IMR-90 (cell line): ENCODE measurements at regions not wholly inside any gene's neighbourhood (a gene's known extent, or its start where the extent isn't known, plus 50 kb on each side); places are given as distances from the start of the nearest gene placed in this dataset.
"Not testable (repeated sequence)": the region's sequence is repeated elsewhere in the genome, so short reads cannot be mapped to it uniquely, and the experiment has no call there.

Experiments used
- ATAC-seq: fragments of 200-7000 bp; cut with Tn5 transposase; 2 replicates; pipeline ENCODE4 v1.9.1; 2020; ENCODE audit warnings: low read depth, mild to moderate bottlenecking, moderate library complexity
- BruUV-seq: library from RNA; stranded (reverse); fragments of 400-500 nt; replicated peaks from 2 replicates; lab custom pipeline; 2021; lab: Mats Ljungman, UMichigan
- CTCF ChIA-PET: fragments of 300-600 bp; formaldehyde crosslinking; extraction: SDS; loops from one replicate; lab custom pipeline; 2021; ENCODE audit warnings: antibody characterized with exemption; lab: Yijun Ruan, JAX
- POLR2A ChIA-PET: fragments of 300-600 bp; sonication (Branson Sonifier 250); formaldehyde crosslinking; loops from one replicate; lab custom pipeline; 2022; ENCODE audit warnings: antibody characterized with exemption; ENCODE audit not compliant: unreplicated experiment; lab: Charles Lee
- DNase-seq: peaks from one replicate; pipeline ENCODE4 v3.0.0; 2013
- H2AFZ ChIP-seq: replicated peaks from 2 replicates; pipeline ENCODE3; 2013; ENCODE audit warnings: low read length, mild to moderate bottlenecking; ENCODE audit not compliant: poor library complexity
- H2AK5ac ChIP-seq: 2 replicates; pipeline ENCODE4 v1.6.1; 2013; ENCODE audit warnings: low read depth, low read length, inconsistent platforms
- H2AK9ac ChIP-seq: replicated peaks from 2 replicates; pipeline ENCODE3; 2013; ENCODE audit warnings: mild to moderate bottlenecking, low read depth, low read length, moderate library complexity; ENCODE audit not compliant: poor library complexity
- H2BK120ac ChIP-seq: 2 replicates; pipeline ENCODE4 v1.6.1; 2013; ENCODE audit warnings: low read depth, low read length, inconsistent platforms
- H2BK15ac ChIP-seq: 3 replicates; pipeline ENCODE4 v1.6.1; 2013; ENCODE audit warnings: low read depth, low read length, inconsistent platforms
- H2BK20ac ChIP-seq: 2 replicates; pipeline ENCODE4 v1.6.1; 2013; ENCODE audit warnings: low read depth, mild to moderate bottlenecking, inconsistent platforms, low read length, moderate library complexity
- H2BK5ac ChIP-seq: 2 replicates; pipeline ENCODE4 v1.6.1; 2013; ENCODE audit warnings: mild to moderate bottlenecking, low read depth, low read length, inconsistent platforms; ENCODE audit not compliant: poor library complexity, severe bottlenecking
- H3K14ac ChIP-seq: replicated peaks from 2 replicates; pipeline ENCODE4 v1.6.1; 2013; ENCODE audit warnings: low read depth, low read length, inconsistent platforms
- H3K18ac ChIP-seq: 2 replicates; pipeline ENCODE4 v1.6.1; 2013; ENCODE audit warnings: low read depth, low read length, control low read depth
- H3K23ac ChIP-seq: 2 replicates; pipeline ENCODE4 v1.6.1; 2013; ENCODE audit warnings: low read depth, low read length, inconsistent platforms
- H3K27ac ChIP-seq: 2 replicates; pipeline ENCODE4 v1.5.1; 2013; ENCODE audit warnings: mild to moderate bottlenecking, control low read depth, low read length; ENCODE audit not compliant: insufficient read depth
- H3K27me3 ChIP-seq: 2 replicates; pipeline ENCODE4 v1.6.1; 2013; ENCODE audit warnings: low read length; ENCODE audit not compliant: control insufficient read depth, insufficient read depth
- H3K36me3 ChIP-seq: 2 replicates; pipeline ENCODE4 v1.6.1; 2013; ENCODE audit warnings: low read length, mixed read lengths; ENCODE audit not compliant: control insufficient read depth, insufficient read depth
- H3K4ac ChIP-seq: 2 replicates; pipeline ENCODE4 v1.6.1; 2013; ENCODE audit warnings: low read depth, low read length, inconsistent platforms
- H3K4me1 ChIP-seq: 2 replicates; pipeline ENCODE4 v1.6.1; 2013; ENCODE audit warnings: low read length, mixed read lengths; ENCODE audit not compliant: control insufficient read depth, insufficient read depth
- H3K4me2 ChIP-seq: 2 replicates; pipeline ENCODE4 v1.6.1; 2013; ENCODE audit warnings: low read depth, mild to moderate bottlenecking, control low read depth, low read length, moderate library complexity
- H3K4me3 ChIP-seq: 2 replicates; pipeline ENCODE4 v1.5.1; 2013; ENCODE audit warnings: low read depth, mild to moderate bottlenecking, control low read depth, low read length, moderate library complexity; ENCODE audit not compliant: insufficient read depth
- H3K56ac ChIP-seq: 2 replicates; pipeline ENCODE4 v1.6.1; 2013; ENCODE audit warnings: low read length, inconsistent platforms; ENCODE audit not compliant: insufficient read depth; ENCODE audit errors: extremely low read depth
- H3K79me1 ChIP-seq, 2 experiments: 2 replicates each; pipeline ENCODE4 v1.6.1; 2013; ENCODE audit warnings: low read length in 2 of 2, inconsistent platforms in 1 of 2, low read depth in 1 of 2
- H3K9ac ChIP-seq: 2 replicates; pipeline ENCODE4 v1.6.1; 2013; ENCODE audit warnings: low read depth, low read length, control low read depth
- H3K9me1 ChIP-seq: 2 replicates; pipeline ENCODE4 v1.6.1; 2013; ENCODE audit warnings: low read length, inconsistent platforms; ENCODE audit not compliant: insufficient read depth
- H3K9me3 ChIP-seq: 2 replicates; pipeline ENCODE4 v1.6.1; 2013; ENCODE audit warnings: low read length; ENCODE audit not compliant: control insufficient read depth, insufficient read depth
- H4K20me1 ChIP-seq: 2 replicates; pipeline ENCODE4 v1.6.1; 2013; ENCODE audit warnings: low read length, inconsistent platforms; ENCODE audit not compliant: insufficient read depth
- H4K5ac ChIP-seq: 2 replicates; pipeline ENCODE4 v1.6.1; 2013; ENCODE audit warnings: mild to moderate bottlenecking, low read depth, low read length, control low read depth
- H4K8ac ChIP-seq, 2 experiments: 2 replicates each; pipeline ENCODE4 v1.6.1; 2013; ENCODE audit warnings: low read depth in 2 of 2, low read length in 2 of 2, control low read depth in 1 of 2, inconsistent platforms in 1 of 2
- H4K91ac ChIP-seq: 2 replicates; pipeline ENCODE4 v1.6.1; 2013; ENCODE audit warnings: low read depth, low read length, inconsistent platforms; ENCODE audit not compliant: insufficient read depth
- WGBS, 2 experiments: methylation state at CpG; one replicate each; pipeline versions ENCODE4 v1.1.5 to v1.1.7; 2013; ENCODE audit warnings: missing lambda C conversion rate in 2 of 2; ENCODE audit not compliant: insufficient read length in 1 of 2; ENCODE audit errors: extremely low coverage in 2 of 2; 5-methylcytosine and 5-hydroxymethylcytosine counted together
- dilution Hi-C: fragments of 300-500 bp; cut with HindIII; formaldehyde crosslinking; loops from one replicate; pipeline ENCODE4 v1.14.3; 2018; ENCODE audit warnings: low sequenced_read_pairs; ENCODE audit not compliant: unreplicated experiment
- in situ Hi-C: fragments of 300-500 bp; cut with MboI; formaldehyde crosslinking; loops from 3 replicates; pipeline ENCODE4 v1.14.3; 2019; ENCODE audit warnings: low sequenced_read_pairs, inconsistent platforms, mixed read lengths
- intact Hi-C: fragments of 100-400 bp; cut with micrococcal nuclease; formaldehyde crosslinking; loops from 2 replicates; pipeline ENCODE4 v1.10.0; 2022

GRCh38 chr2:107746552-107747198, 80.0 kb upstream of the RGPD4 start:
- H2BK15ac ChIP-seq, H2BK5ac ChIP-seq, intact Hi-C loops, H3K27me3 ChIP-seq, ATAC-seq, H2BK20ac ChIP-seq, H3K4ac ChIP-seq, H3K18ac ChIP-seq, H3K4me3 ChIP-seq, BruUV-seq, H4K91ac ChIP-seq, H3K56ac ChIP-seq, H3K4me1 ChIP-seq, H2AFZ ChIP-seq, H2AK5ac ChIP-seq, H3K36me3 ChIP-seq, H3K9me1 ChIP-seq, POLR2A ChIA-PET, H3K14ac ChIP-seq, H2AK9ac ChIP-seq, H3K4me2 ChIP-seq, dilution Hi-C loops, H4K20me1 ChIP-seq, H3K23ac ChIP-seq, H4K8ac ChIP-seq, CTCF ChIA-PET, DNase-seq, H3K79me1 ChIP-seq, H3K27ac ChIP-seq, H3K9ac ChIP-seq, H2BK120ac ChIP-seq, H3K9me3 ChIP-seq, in situ Hi-C loops, H4K5ac ChIP-seq: not testable (repeated sequence)
- 60% methylated on average over 1 of the region's 13 CpGs; no CpG with 5 or more reads in 1 of the 2 experiments for WGBS, 2 experiments

- in situ Hi-C loops, POLR2A ChIA-PET, H4K20me1 ChIP-seq, CTCF ChIA-PET, H3K18ac ChIP-seq, H3K14ac ChIP-seq, H3K56ac ChIP-seq, ATAC-seq, H4K91ac ChIP-seq, H3K9me1 ChIP-seq, H3K36me3 ChIP-seq, H3K4ac ChIP-seq, H3K9ac ChIP-seq, H4K5ac ChIP-seq, H3K4me3 ChIP-seq, H3K9me3 ChIP-seq, H4K8ac ChIP-seq, H2AFZ ChIP-seq, H2AK5ac ChIP-seq, H3K4me2 ChIP-seq, H3K4me1 ChIP-seq, intact Hi-C loops, H2BK120ac ChIP-seq, BruUV-seq, dilution Hi-C loops, H3K79me1 ChIP-seq, H2BK5ac ChIP-seq, H3K27ac ChIP-seq, H2BK15ac ChIP-seq, DNase-seq, H3K27me3 ChIP-seq, H2BK20ac ChIP-seq, H3K23ac ChIP-seq, H2AK9ac ChIP-seq: not testable (repeated sequence)
- 91% methylated on average over 6 of the region's 51 CpGs; no CpG with 5 or more reads in 1 of the 2 experiments for WGBS, 2 experiments
Measured at GRCh38 chr2:107747199-107747963, 79.3 kb upstream of the RGPD4 start.
